ENCODE measurements at regions not wholly inside any gene's neighbourhood (a gene's known extent, or its start where the extent isn't known, plus 50 kb on each side); places are given as distances from the start of the nearest gene placed in this dataset.

DNA sequence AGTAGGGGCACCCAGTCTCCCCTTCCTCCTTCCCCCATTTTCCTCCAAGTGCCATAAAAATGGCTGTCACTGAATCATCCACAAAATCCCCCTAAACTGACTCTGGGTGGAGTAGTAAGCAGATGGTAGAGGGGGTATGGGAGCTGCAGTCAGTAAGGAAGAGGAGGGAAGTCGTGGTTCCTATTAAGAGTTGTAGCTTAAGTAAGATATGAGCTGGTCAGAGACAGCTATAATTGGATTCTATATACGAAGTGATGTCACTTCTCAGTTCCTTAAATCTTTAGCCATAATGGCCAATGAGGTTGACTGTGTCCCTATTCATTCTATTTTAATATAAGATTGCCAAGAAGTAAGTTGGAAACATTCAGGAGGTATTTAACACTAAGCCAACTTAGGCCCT is 131.7 kb downstream of the SLC16A9 start:
- no peak overlapping the region for H3K4me3 ChIP-seq (ENCODE audit: low read length)
- no peak overlapping the region for H3K27ac ChIP-seq (ENCODE audit: low read length)
- H3K4me2 ChIP-seq (ENCODE audit: low read length): no peak overlapping the region
- no peaks in the 10 kb centered on the region for H4K20me1 ChIP-seq (ENCODE audit: insufficient read depth, low read length)
- peaks cover 7% of the 10 kb centered on the region for H3K4me1 ChIP-seq (ENCODE audit: low read length)
- no peaks in the 10 kb centered on the region for H3K27me3 ChIP-seq (ENCODE audit: low read depth, low read length)
- H3K36me3 ChIP-seq (replicated peaks; ENCODE audit: low read depth, low read length): no peaks in the 10 kb centered on the region
- H3K79me2 ChIP-seq (ENCODE audit: low read length): no peaks in the 10 kb centered on the region
- TF ChIP-seq, protein P1, sequence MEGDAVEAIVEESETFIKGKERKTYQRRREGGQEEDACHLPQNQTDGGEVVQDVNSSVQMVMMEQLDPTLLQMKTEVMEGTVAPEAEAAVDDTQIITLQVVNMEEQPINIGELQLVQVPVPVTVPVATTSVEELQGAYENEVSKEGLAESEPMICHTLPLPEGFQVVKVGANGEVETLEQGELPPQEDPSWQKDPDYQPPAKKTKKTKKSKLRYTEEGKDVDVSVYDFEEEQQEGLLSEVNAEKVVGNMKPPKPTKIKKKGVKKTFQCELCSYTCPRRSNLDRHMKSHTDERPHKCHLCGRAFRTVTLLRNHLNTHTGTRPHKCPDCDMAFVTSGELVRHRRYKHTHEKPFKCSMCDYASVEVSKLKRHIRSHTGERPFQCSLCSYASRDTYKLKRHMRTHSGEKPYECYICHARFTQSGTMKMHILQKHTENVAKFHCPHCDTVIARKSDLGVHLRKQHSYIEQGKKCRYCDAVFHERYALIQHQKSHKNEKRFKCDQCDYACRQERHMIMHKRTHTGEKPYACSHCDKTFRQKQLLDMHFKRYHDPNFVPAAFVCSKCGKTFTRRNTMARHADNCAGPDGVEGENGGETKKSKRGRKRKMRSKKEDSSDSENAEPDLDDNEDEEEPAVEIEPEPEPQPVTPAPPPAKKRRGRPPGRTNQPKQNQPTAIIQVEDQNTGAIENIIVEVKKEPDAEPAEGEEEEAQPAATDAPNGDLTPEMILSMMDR (IDR thresholded peaks at IDR 0.05; ENCODE audit: low read depth, low read length): no peak
- no peak for TF ChIP-seq EZH2phosphoT487 (IDR thresholded peaks at IDR 0.05; ENCODE audit: low read depth)
- H3K9ac ChIP-seq (ENCODE audit: low read length): no peak overlapping the region
- H2AFZ ChIP-seq (ENCODE audit: low read depth, low read length): no peak overlapping the region
- no peaks in the 10 kb centered on the region for H3K9me3 ChIP-seq (ENCODE audit: insufficient read depth, low read length)

DNA sequence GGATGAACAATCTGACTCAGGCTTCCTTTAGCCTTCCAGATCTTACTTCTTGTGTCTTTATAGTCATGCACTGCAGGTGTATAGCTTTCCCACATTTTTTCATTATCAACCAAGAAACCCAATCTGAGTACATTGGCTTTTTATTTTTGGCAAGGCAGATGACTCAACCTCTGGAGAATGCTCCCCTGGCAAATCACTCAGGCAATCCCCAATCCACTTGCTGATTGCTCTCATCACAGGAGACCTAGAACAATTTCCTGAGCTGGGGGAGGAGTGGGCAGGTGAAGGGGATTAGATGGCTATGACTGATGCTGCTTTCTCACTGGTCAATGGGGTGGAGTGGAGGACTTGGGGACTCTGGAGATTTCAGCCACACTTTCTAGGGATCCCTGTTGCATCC is 134.4 kb downstream of the SLC16A9 start:
- no peak overlapping the region for H3K9ac ChIP-seq (ENCODE audit: low read length)
- H3K27me3 ChIP-seq (ENCODE audit: low read depth, low read length): no peaks in the 10 kb centered on the region
- no peaks in the 10 kb centered on the region for H3K9me3 ChIP-seq (ENCODE audit: insufficient read depth, low read length)
- H3K36me3 ChIP-seq (replicated peaks; ENCODE audit: low read depth, low read length): no peaks in the 10 kb centered on the region
- TF ChIP-seq EZH2phosphoT487 (IDR thresholded peaks at IDR 0.05; ENCODE audit: low read depth): no peak
- TF ChIP-seq, protein P1 (IDR thresholded peaks at IDR 0.05; ENCODE audit: low read depth, low read length): no peak
- H3K27ac ChIP-seq (ENCODE audit: low read length): no peak overlapping the region
- H3K79me2 ChIP-seq (ENCODE audit: low read length): no peaks in the 10 kb centered on the region
- no peaks in the 10 kb centered on the region for H4K20me1 ChIP-seq (ENCODE audit: insufficient read depth, low read length)
- peaks cover 7% of the 10 kb centered on the region for H3K4me1 ChIP-seq (ENCODE audit: low read length)
- no peak overlapping the region for H3K4me2 ChIP-seq (ENCODE audit: low read length)
- no peak overlapping the region for H2AFZ ChIP-seq (ENCODE audit: low read depth, low read length)
- H3K4me3 ChIP-seq (ENCODE audit: low read length): no peak overlapping the region

DNA sequence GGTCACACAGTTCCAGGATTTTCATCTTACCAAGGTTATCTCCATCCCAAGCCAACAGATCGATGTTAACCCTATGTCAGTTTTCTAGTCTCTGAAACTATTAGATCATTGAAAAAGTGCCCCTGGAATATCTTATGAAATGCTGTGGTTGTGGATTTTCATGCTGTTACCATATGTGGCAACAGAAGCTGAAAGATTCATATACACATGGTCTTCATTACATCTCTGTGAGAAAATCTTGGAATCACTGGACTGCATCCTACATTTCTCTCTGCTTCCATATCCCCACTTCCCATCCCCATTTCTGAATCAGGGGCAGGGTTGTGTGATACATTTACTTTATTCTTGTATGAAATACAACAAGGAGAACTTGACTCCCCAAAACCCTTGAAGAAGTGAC is 146.1 kb downstream of the SLC16A9 start:
- Histone ChIP-seq H3K9ac (ENCODE audit: low read length) (no peak overlapping the region), H3K4me3 (ENCODE audit: low read length) (no peak overlapping the region), H3K4me2 (ENCODE audit: low read length) (no peak overlapping the region), H3K27ac (ENCODE audit: low read length) (no peak overlapping the region), H2AFZ (ENCODE audit: low read depth, low read length) (no peak overlapping the region), H3K27me3 (ENCODE audit: low read depth, low read length) (no peaks in the 10 kb centered on the region), H3K9me3 (ENCODE audit: insufficient read depth, low read length) (no peaks in the 10 kb centered on the region), H3K79me2 (ENCODE audit: low read length) (no peaks in the 10 kb centered on the region), H4K20me1 (ENCODE audit: insufficient read depth, low read length) (no peaks in the 10 kb centered on the region), H3K36me3 (replicated peaks; ENCODE audit: low read depth, low read length) (no peaks in the 10 kb centered on the region), H3K4me1 (ENCODE audit: low read length) (peaks cover 4% of the 10 kb centered on the region)
- TF ChIP-seq EZH2phosphoT487 (IDR thresholded peaks at IDR 0.05; ENCODE audit: low read depth): no peak

DNA sequence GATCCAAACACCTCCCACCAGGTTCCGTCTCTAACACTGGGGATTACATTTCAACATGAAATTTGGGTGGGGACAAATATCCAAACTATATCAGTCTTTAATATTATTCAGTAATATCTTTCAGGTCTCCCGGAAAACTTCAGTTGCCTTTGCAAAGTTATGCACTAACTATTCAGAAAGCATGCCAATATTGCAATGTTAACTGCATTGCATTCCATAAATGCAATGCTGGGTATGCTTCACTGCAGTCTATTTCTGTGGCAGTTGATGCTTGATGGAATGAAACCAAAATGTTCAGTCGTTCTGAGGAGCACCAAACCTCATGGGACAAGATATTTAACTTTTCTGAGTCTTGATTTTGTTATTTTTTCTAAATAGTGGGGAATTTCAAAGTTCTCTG is 147.5 kb downstream of the SLC16A9 start:
- Histone ChIP-seq H3K4me3 (ENCODE audit: low read length) (no peak overlapping the region), H2AFZ (ENCODE audit: low read depth, low read length) (no peak overlapping the region), H3K9me3 (ENCODE audit: insufficient read depth, low read length) (no peaks in the 10 kb centered on the region), H3K27me3 (ENCODE audit: low read depth, low read length) (no peaks in the 10 kb centered on the region), H3K79me2 (ENCODE audit: low read length) (no peaks in the 10 kb centered on the region), H3K36me3 (replicated peaks; ENCODE audit: low read depth, low read length) (no peaks in the 10 kb centered on the region), H3K27ac (ENCODE audit: low read length) (no peak overlapping the region), H3K4me1 (ENCODE audit: low read length) (peaks cover 18% of the 10 kb centered on the region), H3K4me2 (ENCODE audit: low read length) (no peak overlapping the region), H3K9ac (ENCODE audit: low read length) (no peak overlapping the region), H4K20me1 (ENCODE audit: insufficient read depth, low read length) (no peaks in the 10 kb centered on the region)
- TF ChIP-seq, protein P1 (IDR thresholded peaks at IDR 0.05; ENCODE audit: low read depth, low read length): no peak
- TF ChIP-seq EZH2phosphoT487 (IDR thresholded peaks at IDR 0.05; ENCODE audit: low read depth): no peak

Data from OCI-LY3 (cell line).